Endothelial cell of umbilical vein (primary cell): ENCODE measurements at regions not wholly inside any gene's neighbourhood (a gene's known extent, or its start where the extent isn't known, plus 50 kb on each side); places are given as distances from the start of the nearest gene placed in this dataset.

ENCODE experiments used
- BruUV-seq: library from RNA; stranded (reverse); fragments of 400-500 nt; replicated peaks from 2 replicates; lab custom pipeline; 2021; lab: Mats Ljungman, UMichigan
- CTCF ChIA-PET: fragments of 300-600, 350-600 bp; sonication (Branson Sonifier 250); formaldehyde crosslinking; loops from one replicate; lab custom pipeline; 2021; ENCODE audit warnings: antibody characterized with exemption, inconsistent platforms; lab: Charles Lee
- POLR2A ChIA-PET: fragments of 300-600, 350-600 bp; sonication (Branson Sonifier 250); formaldehyde crosslinking; loops from one replicate; lab custom pipeline; 2021; ENCODE audit warnings: antibody characterized with exemption, inconsistent platforms; lab: Charles Lee
- DNase-seq: peaks from one replicate; pipeline ENCODE4 v3.0.0-alpha.2; 2011; ENCODE audit warnings: low read depth, low spot score
- FAIRE-seq: peaks from 2 replicates; lab custom pipeline; 2011; peaks lifted over from hg19 to GRCh38; lab: Jason Lieb, UNC
- H2AFZ ChIP-seq: 2 replicates; pipeline ENCODE4 v1.6.0; 2012; ENCODE audit warnings: low read depth, low read length, control low read depth, inconsistent platforms
- H3K27ac ChIP-seq: 2 replicates; pipeline ENCODE4 v1.5.1; 2011; ENCODE audit warnings: low read depth, mild to moderate bottlenecking, control low read depth, low read length, moderate library complexity; ENCODE audit not compliant: insufficient read depth
- H3K27me3 ChIP-seq, 2 experiments: 2 replicates each; pipeline versions ENCODE4 v1.6.0 to v1.6.1; 2011; ENCODE audit warnings: low read length in 2 of 2, mixed read lengths in 1 of 2; ENCODE audit not compliant: control insufficient read depth in 2 of 2, insufficient read depth in 2 of 2
- H3K36me3 ChIP-seq, 2 experiments: 2 replicates in 1 of 2; 3 replicates in 1 of 2; pipeline ENCODE4 v1.5.1; 2011; ENCODE audit warnings: low read length in 2 of 2, mild to moderate bottlenecking in 1 of 2, moderate library complexity in 1 of 2; ENCODE audit not compliant: control insufficient read depth in 2 of 2, insufficient read depth in 2 of 2; ENCODE audit errors: extremely low read depth in 1 of 2
- H3K4me1 ChIP-seq: 3 replicates; pipeline ENCODE4 v1.5.1; 2011; ENCODE audit warnings: mild to moderate bottlenecking, low read length; ENCODE audit not compliant: control insufficient read depth, insufficient read depth; ENCODE audit errors: extremely low read depth
- H3K4me2 ChIP-seq: 2 replicates; pipeline ENCODE4 v1.6.1; 2011; ENCODE audit warnings: low read length, control low read depth, mixed read lengths; ENCODE audit not compliant: insufficient read depth
- H3K4me3 ChIP-seq, 3 experiments: fragments of 200-600 bp in 1 of 3; sonication (generic), shearing (Covaris generic) in 1 of 3; replicated peaks in 1 of 3; 2 replicates each; pipeline ENCODE4 v1.5.1; 2011 to 2016; ENCODE audit warnings: control low read depth in 3 of 3, low read length in 3 of 3, mild to moderate bottlenecking in 2 of 3, inconsistent platforms in 1 of 3, low read depth in 1 of 3, moderate library complexity in 1 of 3; ENCODE audit not compliant: insufficient read depth in 1 of 3
- H3K79me2 ChIP-seq: 2 replicates; pipeline ENCODE4 v1.6.0; 2012; ENCODE audit warnings: low read length, inconsistent platforms; ENCODE audit not compliant: control insufficient read depth, insufficient read depth
- H3K9ac ChIP-seq: replicated peaks from 2 replicates; pipeline ENCODE3; 2011; ENCODE audit warnings: low read length, control low read depth; ENCODE audit not compliant: insufficient read depth; ENCODE audit errors: extremely low read depth
- H3K9me1 ChIP-seq: replicated peaks from 3 replicates; pipeline ENCODE4 v1.6.0; 2011; ENCODE audit warnings: mild to moderate bottlenecking, low read length; ENCODE audit not compliant: control insufficient read depth, insufficient read depth; ENCODE audit errors: extremely low read depth
- H3K9me3 ChIP-seq: replicated peaks from 2 replicates; pipeline ENCODE4 v1.5.1; 2012; ENCODE audit warnings: low read length, inconsistent platforms; ENCODE audit not compliant: control insufficient read depth, insufficient read depth
- H4K20me1 ChIP-seq: replicated peaks from 2 replicates; pipeline ENCODE3; 2011; ENCODE audit warnings: mild to moderate bottlenecking, low read length; ENCODE audit not compliant: control insufficient read depth, insufficient read depth; ENCODE audit errors: extremely low read depth
- CTCF ChIP-seq, 2 donors: IDR thresholded peaks; 1 replicate in 1 of 2; 2 replicates in 1 of 2; pipeline ENCODE4 v1.5.1; 2011; ENCODE audit warnings: low read length in 2 of 2, mild to moderate bottlenecking in 2 of 2, moderate library complexity in 2 of 2, control low read depth in 1 of 2, inconsistent platforms in 1 of 2, low read depth in 1 of 2; ENCODE audit not compliant: insufficient read depth in 1 of 2; ENCODE audit errors: extremely low read depth in 1 of 2
- EZH2 ChIP-seq: IDR thresholded peaks from 2 replicates; pipeline ENCODE4 v1.6.1; 2012; ENCODE audit warnings: borderline replicate concordance, low read depth, mild to moderate bottlenecking, moderate library complexity, low read length, inconsistent platforms; ENCODE audit not compliant: severe bottlenecking
- FOS ChIP-seq: IDR thresholded peaks from 2 replicates; pipeline ENCODE4 v1.6.1; 2011; ENCODE audit warnings: mild to moderate bottlenecking, low read length, moderate library complexity, borderline replicate concordance; ENCODE audit not compliant: insufficient read depth
- GATA2 ChIP-seq: IDR thresholded peaks from 2 replicates; pipeline ENCODE4 v1.7.0; 2011; ENCODE audit warnings: low read depth, mild to moderate bottlenecking, moderate library complexity, mixed read lengths, low read length; ENCODE audit not compliant: insufficient read length, insufficient read depth
- JUN ChIP-seq: IDR thresholded peaks from 2 replicates; pipeline ENCODE4 v1.6.1; 2011; ENCODE audit warnings: borderline replicate concordance, low read depth; ENCODE audit not compliant: insufficient read length, insufficient read depth
- MAX ChIP-seq: IDR thresholded peaks from 2 replicates; pipeline ENCODE4 v1.6.1; 2011; ENCODE audit not compliant: insufficient read depth, insufficient read length
- MYC ChIP-seq: IDR thresholded peaks from one replicate; pipeline ENCODE4 v1.6.1; 2011; ENCODE audit warnings: mild to moderate bottlenecking, low read depth, low read length
- POLR2A ChIP-seq: IDR thresholded peaks from 2 replicates; pipeline ENCODE4 v1.6.1; 2012; ENCODE audit warnings: low read depth, mild to moderate bottlenecking, control low read depth, low read length
- POLR2AphosphoS5 ChIP-seq: IDR thresholded peaks from 2 replicates; pipeline ENCODE4 v1.6.1; 2012; ENCODE audit warnings: low read depth, mild to moderate bottlenecking, control low read depth, low read length, moderate library complexity; ENCODE audit not compliant: insufficient read depth
- dilution Hi-C: fragments of 300-500 bp; cut with MboI; formaldehyde crosslinking; loops from one replicate; pipeline ENCODE4 v1.15.0; 2019; ENCODE audit warnings: low sequenced_read_pairs; ENCODE audit not compliant: extremely low pct_ligation_motif_present
- intact Hi-C: fragments of 100-400 bp; cut with micrococcal nuclease; formaldehyde crosslinking; loops from one replicate; pipeline ENCODE4 v1.10.0; 2022

- DNase-seq (no peak), FAIRE-seq (no peak)
- no peaks in the 10 kb centered on the region for H4K20me1 ChIP-seq
- no peaks in the 10 kb centered on the region for H3K9me1 ChIP-seq
- H3K4me2 ChIP-seq: no peak overlapping the region
- H3K27ac ChIP-seq: no peak overlapping the region
- ChIA-PET POLR2A (no interaction called here), CTCF (no interaction called here)
- no peak overlapping the region for H3K9ac ChIP-seq
- peaks cover 2% of the 10 kb centered on the region for H3K9me3 ChIP-seq
- no peaks in the 10 kb centered on the region for H3K36me3 ChIP-seq
- TF ChIP-seq POLR2A: no peak
- no peak for TF ChIP-seq MAX
- H3K4me3 ChIP-seq: no peak overlapping the region
- intact Hi-C loops: no loop called here
- H3K4me1 ChIP-seq: no peaks in the 10 kb centered on the region
- no peaks in the 10 kb centered on the region for H3K79me2 ChIP-seq
- dilution Hi-C loops: no loop called here
- no peaks in the 10 kb centered on the region for H3K27me3 ChIP-seq
- BruUV-seq: no TSS peak
- no peak overlapping the region for H2AFZ ChIP-seq
Observed at GRCh38 chr10:130637089-130637676, 501.0 kb downstream of the GLRX3 start.

- H3K9ac ChIP-seq: no peak overlapping the region
- dilution Hi-C loops: no loop called here
Observed at GRCh38 chr10:130638991-130639390, 502.8 kb downstream of the GLRX3 start.

More at GRCh38 chr10:130638991-130639390, 502.8 kb downstream of the GLRX3 start:
- Histone ChIP-seq H3K9me1 (no peaks in the 10 kb centered on the region), H3K4me3 (no peak overlapping the region), H2AFZ (no peak overlapping the region), H3K4me2 (no peak overlapping the region), H3K27me3 (no peaks in the 10 kb centered on the region), H3K36me3 (no peaks in the 10 kb centered on the region), H3K4me1 (no peaks in the 10 kb centered on the region), H3K79me2 (no peaks in the 10 kb centered on the region), H4K20me1 (no peaks in the 10 kb centered on the region), H3K9me3 (peaks cover 2% of the 10 kb centered on the region), H3K27ac (no peak overlapping the region)
- intact Hi-C loops: no loop called here
- POLR2A ChIA-PET: no interaction called here
- FAIRE-seq (no peak), DNase-seq (no peak)
- TF ChIP-seq JUN (no peak), POLR2A (no peak), MYC (no peak), POLR2AphosphoS5 (no peak), GATA2 (no peak), CTCF (IDR thresholded peaks at IDR 0.05; ENCODE audit: extremely low read depth in 1 of 2, insufficient read depth in 1 of 2, low read depth in 1 of 2, low read length in 2 of 2) (no peak), MAX (no peak), EZH2 (no peak), FOS (no peak)
- CTCF ChIA-PET: no interaction called here
- BruUV-seq: no TSS peak
